SK-N-SH (cell line): ENCODE measurements at regions not wholly inside any gene's neighbourhood (a gene's known extent, or its start where the extent isn't known, plus 50 kb on each side); places are given as distances from the start of the nearest gene placed in this dataset.
"Not testable (repeated sequence)": the region's sequence is repeated elsewhere in the genome, so short reads cannot be mapped to it uniquely, and the experiment has no call there.

Experiments used
- CTCF ChIP-seq: fragments of 200-600 bp; sonication (generic); IDR thresholded peaks from 2 replicates; pipeline ENCODE4 v1.6.1; 2017; ENCODE audit warnings: antibody characterized with exemption, mild to moderate bottlenecking, moderate library complexity
- FOSL2 ChIP-seq: IDR thresholded peaks from 2 replicates; pipeline ENCODE4 v1.4.0; 2012; ENCODE audit warnings: low read depth, mild to moderate bottlenecking, moderate library complexity, borderline replicate concordance
- JUND ChIP-seq: IDR thresholded peaks from 2 replicates; pipeline ENCODE4 v1.4.0; 2012
- RXRA ChIP-seq: IDR thresholded peaks from 2 replicates; pipeline ENCODE4 v1.4.0; 2012; ENCODE audit warnings: low read depth, mild to moderate bottlenecking, borderline replicate concordance

- not testable (repeated sequence) for TF ChIP-seq RXRA, CTCF, FOSL2, JUND
Measured at GRCh38 chr14:61144117-61145033, 136.8 kb downstream of the TMEM30B start.
